CD4-positive, alpha-beta T cell treated with Interleukin-17A for 1 hour (primary cell): ENCODE measurements at regions not wholly inside any gene's neighbourhood (a gene's known extent, or its start where the extent isn't known, plus 50 kb on each side); places are given as distances from the start of the nearest gene placed in this dataset.

ENCODE experiments used
- DNase-seq: peaks from one replicate; pipeline ENCODE4 v3.0.0-alpha.2; 2020

GRCh38 chr10:57776688-57777432, 490.8 kb downstream of the IPMK start:
- no peak for DNase-seq

- no peak for DNase-seq
Observed at GRCh38 chr10:57775250-57775649, 492.4 kb downstream of the IPMK start.

GRCh38 chr10:57769298-57769697, 498.4 kb downstream of the IPMK start:
- no peak for DNase-seq

GRCh38 chr10:57759777-57760176, 507.9 kb downstream of the IPMK start:
- no peak for DNase-seq

GRCh38 chr10:57754803-57755202, 512.9 kb downstream of the IPMK start:
- no peak for DNase-seq

GRCh38 chr10:57743711-57744110, 524.0 kb downstream of the IPMK start:
- no peak for DNase-seq

GRCh38 chr10:57741751-57742150, 525.9 kb downstream of the IPMK start:
- DNase-seq: no peak

GRCh38 chr10:57723305-57723704, 544.4 kb downstream of the IPMK start:
- DNase-seq: no peak

- DNase-seq: no peak
Observed at GRCh38 chr10:57716884-57717283, 550.8 kb downstream of the IPMK start.

- no peak for DNase-seq
Observed at GRCh38 chr10:57715233-57715632, 552.5 kb downstream of the IPMK start.

- DNase-seq: no peak
Observed at GRCh38 chr10:57707300-57707658, 560.4 kb downstream of the IPMK start.

GRCh38 chr10:57706576-57707299, 561.0 kb downstream of the IPMK start:
- no peak for DNase-seq

- DNase-seq: no peak
Observed at GRCh38 chr10:57706016-57706415, 561.7 kb downstream of the IPMK start.

GRCh38 chr10:57699944-57700343, 567.8 kb downstream of the IPMK start:
- no peak for DNase-seq

GRCh38 chr10:57696641-57697040, 571.1 kb downstream of the IPMK start:
- DNase-seq: no peak

- DNase-seq: no peak
Observed at GRCh38 chr10:57694956-57695608, 572.6 kb downstream of the IPMK start.

GRCh38 chr10:57692255-57692980, 575.3 kb downstream of the IPMK start:
- DNase-seq: no peak

GRCh38 chr10:57689596-57690297, 577.9 kb downstream of the IPMK start:
- no peak for DNase-seq

- DNase-seq: no peak
Observed at GRCh38 chr10:57679916-57680315, 587.8 kb downstream of the IPMK start.

GRCh38 chr10:57675125-57675524, 592.6 kb downstream of the IPMK start:
- DNase-seq: no peak

- no peak for DNase-seq
Observed at GRCh38 chr10:57673446-57673960, 594.2 kb downstream of the IPMK start.

- no peak for DNase-seq
Observed at GRCh38 chr10:57664815-57665214, 602.9 kb downstream of the IPMK start.

- no peak for DNase-seq
Observed at GRCh38 chr10:57663401-57663800, 604.3 kb downstream of the IPMK start.
